GM12873 (cell line): ENCODE measurements at regions not wholly inside any gene's neighbourhood (a gene's known extent, or its start where the extent isn't known, plus 50 kb on each side); places are given as distances from the start of the nearest gene placed in this dataset.

Experiments
- TF ChIP-seq, protein P1 (sequence below): IDR thresholded peaks from 2 replicates; pipeline ENCODE4 v1.5.1; 2012; ENCODE audit warnings: low read depth, mild to moderate bottlenecking, moderate library complexity, low read length, control low read depth; ENCODE audit not compliant: insufficient read depth; ENCODE audit errors: missing control alignments

DNA sequence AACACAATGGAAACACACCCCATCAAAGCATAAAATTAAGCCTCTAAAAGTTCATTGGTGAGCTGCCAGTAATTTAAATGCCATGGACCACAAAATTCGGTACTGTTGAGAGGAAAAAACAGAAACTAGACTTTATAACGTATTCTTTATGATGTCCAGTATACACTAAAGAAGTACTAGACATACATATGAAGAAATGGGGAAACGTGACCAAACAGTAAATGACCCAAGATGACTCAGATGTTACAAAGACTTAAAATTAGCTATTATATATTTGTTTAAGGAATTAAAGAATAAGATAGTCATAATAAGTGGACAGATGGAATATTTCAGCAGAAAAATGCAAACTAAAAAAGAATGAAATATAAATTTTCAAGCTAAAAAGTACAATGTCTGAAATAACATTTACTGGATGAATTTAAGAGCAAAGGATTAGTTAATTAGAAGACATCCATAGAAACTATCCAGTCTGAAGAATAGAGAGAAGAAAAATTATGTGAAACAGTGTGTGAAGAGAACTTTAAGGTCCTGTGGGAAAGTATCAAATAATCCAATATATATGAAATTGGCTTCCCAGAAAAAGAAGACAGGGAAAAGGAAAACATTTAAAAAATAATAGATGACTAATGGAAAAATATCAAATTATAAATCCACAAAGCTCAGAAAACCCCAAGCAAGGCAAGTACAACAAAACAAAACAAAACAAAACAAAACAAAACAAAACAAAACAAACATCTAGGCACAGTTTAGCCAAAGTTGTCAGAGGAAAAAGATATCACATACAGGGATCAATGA, 69.4 kb downstream of the SAMD9 start:
- TF ChIP-seq, protein P1, sequence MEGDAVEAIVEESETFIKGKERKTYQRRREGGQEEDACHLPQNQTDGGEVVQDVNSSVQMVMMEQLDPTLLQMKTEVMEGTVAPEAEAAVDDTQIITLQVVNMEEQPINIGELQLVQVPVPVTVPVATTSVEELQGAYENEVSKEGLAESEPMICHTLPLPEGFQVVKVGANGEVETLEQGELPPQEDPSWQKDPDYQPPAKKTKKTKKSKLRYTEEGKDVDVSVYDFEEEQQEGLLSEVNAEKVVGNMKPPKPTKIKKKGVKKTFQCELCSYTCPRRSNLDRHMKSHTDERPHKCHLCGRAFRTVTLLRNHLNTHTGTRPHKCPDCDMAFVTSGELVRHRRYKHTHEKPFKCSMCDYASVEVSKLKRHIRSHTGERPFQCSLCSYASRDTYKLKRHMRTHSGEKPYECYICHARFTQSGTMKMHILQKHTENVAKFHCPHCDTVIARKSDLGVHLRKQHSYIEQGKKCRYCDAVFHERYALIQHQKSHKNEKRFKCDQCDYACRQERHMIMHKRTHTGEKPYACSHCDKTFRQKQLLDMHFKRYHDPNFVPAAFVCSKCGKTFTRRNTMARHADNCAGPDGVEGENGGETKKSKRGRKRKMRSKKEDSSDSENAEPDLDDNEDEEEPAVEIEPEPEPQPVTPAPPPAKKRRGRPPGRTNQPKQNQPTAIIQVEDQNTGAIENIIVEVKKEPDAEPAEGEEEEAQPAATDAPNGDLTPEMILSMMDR = no peak

- TF ChIP-seq, protein P1 = no peak
These were observed 70.2 kb downstream of the SAMD9 start for GRCh38 chr7:93047514-93048099.

DNA sequence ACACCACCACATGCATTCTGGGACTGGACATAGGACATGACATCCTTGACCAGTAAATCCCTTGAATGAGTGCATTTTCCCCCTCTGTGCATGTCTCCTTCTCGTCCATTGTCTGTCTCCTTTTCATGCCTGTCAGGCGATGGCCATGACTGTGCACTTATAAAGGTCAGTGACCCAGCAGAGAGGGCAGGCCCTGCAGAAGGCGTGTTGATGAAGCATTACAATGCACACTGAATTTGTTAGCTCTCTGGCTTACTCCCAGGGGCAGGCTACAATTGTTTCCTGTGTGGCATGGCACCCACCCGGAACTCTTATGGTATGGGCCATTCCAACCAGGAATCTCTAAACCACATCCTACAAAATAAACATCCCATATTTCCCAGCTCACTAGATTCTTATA, 71.1 kb downstream of the SAMD9 start:
- TF ChIP-seq, protein P1 = no peak

- TF ChIP-seq, protein P1 = no peak
These were observed 73.5 kb downstream of the SAMD9 start for GRCh38 chr7:93044147-93044810.

GRCh38 chr7:93043385-93043985, 74.3 kb downstream of the SAMD9 start:
- TF ChIP-seq, protein P1 = no peak

- TF ChIP-seq, protein P1 = no peak
These were observed 77.4 kb downstream of the SAMD9 start for GRCh38 chr7:93040355-93040754.

DNA sequence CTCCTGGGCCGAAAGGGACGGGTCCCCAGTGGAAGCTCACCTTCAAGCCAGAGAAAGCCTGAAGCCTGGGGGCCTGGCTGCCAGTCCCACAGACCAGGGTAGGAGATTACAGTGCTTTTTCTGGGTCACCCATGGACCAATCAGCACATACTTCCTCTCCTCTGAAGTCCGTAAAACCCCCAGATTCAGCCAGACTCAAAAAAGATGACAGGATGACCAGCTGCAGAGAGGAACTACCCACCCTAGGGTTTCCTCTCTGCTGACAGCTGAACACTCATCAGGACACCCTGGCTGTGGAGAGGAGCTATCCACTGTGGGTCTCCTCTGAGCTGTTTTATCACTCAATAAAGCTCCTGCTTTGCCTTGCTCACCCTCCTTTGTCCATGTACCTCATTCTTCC, 78.0 kb downstream of the SAMD9 start:
- TF ChIP-seq, protein P1 = no peak
